Adrenal gland (tissue), 9 donors: ENCODE measurements at regions not wholly inside any gene's neighbourhood (a gene's known extent, or its start where the extent isn't known, plus 50 kb on each side); places are given as distances from the start of the nearest gene placed in this dataset.

Experiments
- DNase-seq, 7 donors: peaks; one replicate each; pipeline ENCODE4 v3.0.0-alpha.2; 2019 to 2020
- H3K27ac ChIP-seq, 5 donors: fragments of 200-600 bp; sonication (generic) in 4 of 5; 1 replicate in 3 of 5; 2 replicates in 2 of 5; pipeline versions ENCODE4 v1.5.1 to v1.8.0; 2016 to 2020; ENCODE audit warnings: mild to moderate bottlenecking in 1 of 5
- H3K27me3 ChIP-seq: fragments of 200-600 bp; 2 replicates; pipeline ENCODE4 v1.8.0; 2021
- H3K36me3 ChIP-seq, 2 donors: fragments of 200-600 bp; replicated peaks in 1 of 2; 1 replicate in 1 of 2; 2 replicates in 1 of 2; pipeline versions ENCODE4 v1.5.1 to v1.8.0; 2018 to 2022
- H3K4me1 ChIP-seq, 2 donors: fragments of 200-600 bp; replicated peaks in 1 of 2; 1 replicate in 1 of 2; 2 replicates in 1 of 2; pipeline versions ENCODE4 v1.5.1 to v1.8.0; 2018 to 2021
- H3K4me3 ChIP-seq, 4 donors: fragments of 200-600 bp; sonication (generic) in 3 of 4; one replicate each; pipeline ENCODE4 v1.5.1; 2016 to 2018
- H3K9me3 ChIP-seq, 3 donors: fragments of 200-600 bp; sonication (generic) in 1 of 3; replicated peaks in 1 of 3; 1 replicate in 2 of 3; 2 replicates in 1 of 3; pipeline versions ENCODE4 v1.5.1 to v1.8.0; 2016 to 2021
- CTCF ChIP-seq, 6 experiments: fragments of 450-650 bp in 4 of 6; fragments of 200-600 bp in 2 of 6; sonication (generic) in 1 of 6; IDR thresholded peaks; 1 replicate in 5 of 6; 2 replicates in 1 of 6; pipeline versions ENCODE4 v1.5.1 to v1.8.0; 2016 to 2021; ENCODE audit warnings: antibody characterized with exemption in 6 of 6, mild to moderate bottlenecking in 2 of 6, moderate library complexity in 1 of 6
- POLR2A ChIP-seq, 2 donors: fragments of 450-650 bp; IDR thresholded peaks; one replicate each; pipeline ENCODE4 v1.6.1; 2017; ENCODE audit warnings: antibody characterized with exemption in 2 of 2, mild to moderate bottlenecking in 2 of 2, moderate library complexity in 1 of 2
- WGBS, 4 donors: extraction: QIAGEN DNeasy Blood & Tissue Kit in 2 of 4; methylation state at CpG; one replicate each; pipeline versions ENCODE4 v1.1.5 to v1.1.7; 2013 to 2017; 5-methylcytosine and 5-hydroxymethylcytosine counted together
- intact Hi-C, 2 donors: fragments of 100-400 bp; cut with DNase I; formaldehyde crosslinking; loops; one replicate each; pipeline versions ENCODE4 v1.14.1 to v1.15.0; 2022 to 2023
- donor health status: healthy with polysubstance abuse.
- donor health status: Bipolar disorder and iron deficiency.
- donor health status: DM: yes; HTN: yes; CAD: no.
- donor health status: DM: no; HTN: no; CAD: no.
- donor health status: DM: no; HTN: no; CAD: no.

GRCh38 chr9:680106-680505 is 161.4 kb upstream of the DMRT1 start:
- Histone ChIP-seq H3K4me3 (no peak overlapping the region), H3K27ac (no peak overlapping the region), H3K36me3 (no peaks in the 10 kb centered on the region), H3K4me1 (peaks cover 16 to 42% of the 10 kb centered on the region in 2 donors), H3K9me3 (peaks cover 0 to 3% (median 0%) of the 10 kb centered on the region in 3 donors), H3K27me3 (no peaks in the 10 kb centered on the region)
- 40 to 47% (median 43%) methylated on average over 5 of the region's 5 CpGs for WGBS, 4 donors
- intact Hi-C loops = no loop called here
- TF ChIP-seq CTCF (IDR thresholded peaks at IDR 0.05) = no peak
- TF ChIP-seq POLR2A (IDR thresholded peaks at IDR 0.05) = no peak
- no peak for DNase-seq

- no peak for TF ChIP-seq CTCF (IDR thresholded peaks at IDR 0.05)
- no peak for TF ChIP-seq POLR2A (IDR thresholded peaks at IDR 0.05)
- H3K36me3 ChIP-seq = no peaks in the 10 kb centered on the region
- no peak overlapping the region for H3K4me3 ChIP-seq
- peaks cover 16 to 37% of the 10 kb centered on the region in 2 donors for H3K4me1 ChIP-seq
- 43 to 58% (median 48%) methylated on average over 7 to 12 of the region's 12 CpGs for WGBS, 4 donors
- no peaks in the 10 kb centered on the region for H3K9me3 ChIP-seq
- no peaks in the 10 kb centered on the region for H3K27me3 ChIP-seq
- intact Hi-C loops = no loop called here
- peak overlapping the region in 4 of 5 donors; percentile 53 to 75 (median 68) for H3K27ac ChIP-seq
- peak in 3 of 7 donors; percentile 29 to 37 (median 36) for DNase-seq
Observed at GRCh38 chr9:682633-683508, 158.6 kb upstream of the DMRT1 start.

- TF ChIP-seq CTCF (IDR thresholded peaks at IDR 0.05) (no peak), POLR2A (IDR thresholded peaks at IDR 0.05) (no peak)
- H3K4me1 ChIP-seq = peaks cover 16 to 35% of the 10 kb centered on the region in 2 donors
- WGBS, 4 donors = 38 to 51% (median 48%) methylated on average over 2 of the region's 2 CpGs
- no peak overlapping the region for H3K4me3 ChIP-seq
- no peaks in the 10 kb centered on the region for H3K27me3 ChIP-seq
- H3K9me3 ChIP-seq = no peaks in the 10 kb centered on the region
- peak overlapping the region; percentile 21 to 75 (median 66) for H3K27ac ChIP-seq
- intact Hi-C loops = no loop called here
- DNase-seq = no peak
- H3K36me3 ChIP-seq = no peaks in the 10 kb centered on the region
Observed at GRCh38 chr9:683509-684021, 157.9 kb upstream of the DMRT1 start.

GRCh38 chr9:684054-684890 is 157.2 kb upstream of the DMRT1 start:
- peaks cover 16 to 35% of the 10 kb centered on the region in 2 donors for H3K4me1 ChIP-seq
- TF ChIP-seq POLR2A (IDR thresholded peaks at IDR 0.05) (no peak), CTCF (IDR thresholded peaks at IDR 0.05) (no peak)
- intact Hi-C loops = no loop called here
- no peak overlapping the region for H3K4me3 ChIP-seq
- H3K27me3 ChIP-seq = no peaks in the 10 kb centered on the region
- 35 to 49% (median 46%) methylated on average over 9 of the region's 9 CpGs for WGBS, 4 donors
- no peaks in the 10 kb centered on the region for H3K36me3 ChIP-seq
- H3K9me3 ChIP-seq = no peaks in the 10 kb centered on the region
- H3K27ac ChIP-seq = peak overlapping the region; percentile 21 to 75 (median 66)
- peak in 2 of 7 donors; percentile 20 to 25 for DNase-seq
